MCF 10A (cell line): ENCODE measurements at regions not wholly inside any gene's neighbourhood (a gene's known extent, or its start where the extent isn't known, plus 50 kb on each side); places are given as distances from the start of the nearest gene placed in this dataset.

Source experiments
- BruUV-seq: library from RNA; stranded (reverse); fragments of 400-500 nt; replicated peaks from 2 replicates; lab custom pipeline; 2021; lab: Mats Ljungman, UMichigan
- CTCF ChIA-PET: fragments of 300-600 bp; sonication (Branson Sonifier 250); formaldehyde crosslinking; extraction: SDS; loops from one replicate; lab custom pipeline; 2021; ENCODE audit warnings: antibody characterized with exemption, inconsistent platforms; lab: Yijun Ruan, JAX
- POLR2A ChIA-PET: fragments of 300-600, 350-650 bp; sonication (Branson Sonifier 250); formaldehyde crosslinking; extraction: SDS; loops from one replicate; lab custom pipeline; 2020; ENCODE audit warnings: antibody characterized with exemption, inconsistent platforms; lab: Yijun Ruan, JAX
- DNase-seq: peaks from one replicate; pipeline ENCODE4 v3.0.0-alpha.2; 2018; ENCODE audit not compliant: unreplicated experiment
- H3K27ac Mint-ChIP-seq: one replicate; pipeline ENCODE4 v1.8.0; 2022; ENCODE audit warnings: mild to moderate bottlenecking, low read depth, mixed read lengths; ENCODE audit not compliant: unreplicated experiment
- H3K27me3 Mint-ChIP-seq: one replicate; pipeline ENCODE4 v1.8.0; 2022; ENCODE audit warnings: mixed read lengths; ENCODE audit not compliant: insufficient read depth, unreplicated experiment
- H3K36me3 Mint-ChIP-seq: one replicate; pipeline ENCODE4 v1.8.0; 2022; ENCODE audit warnings: mild to moderate bottlenecking, moderate library complexity, mixed read lengths; ENCODE audit not compliant: insufficient read depth, unreplicated experiment
- H3K4me1 Mint-ChIP-seq: one replicate; pipeline ENCODE4 v1.8.0; 2022; ENCODE audit warnings: mixed read lengths; ENCODE audit not compliant: insufficient read depth, unreplicated experiment
- H3K4me3 Mint-ChIP-seq: one replicate; pipeline ENCODE4 v1.8.0; 2022; ENCODE audit warnings: mild to moderate bottlenecking, moderate library complexity, mixed read lengths; ENCODE audit not compliant: unreplicated experiment
- H3K9me3 Mint-ChIP-seq: one replicate; pipeline ENCODE4 v1.8.0; 2022; ENCODE audit warnings: mixed read lengths; ENCODE audit not compliant: unreplicated experiment
- CTCF ChIP-seq: fragments of 200-600 bp; IDR thresholded peaks from one replicate; pipeline ENCODE4 v1.8.0; 2022; ENCODE audit warnings: antibody characterized with exemption, mild to moderate bottlenecking; ENCODE audit not compliant: unreplicated experiment
- intact Hi-C: fragments of 100-400 bp; cut with micrococcal nuclease; formaldehyde crosslinking; loops from 2 replicates; pipeline ENCODE4 v1.14.1; 2022

DNA sequence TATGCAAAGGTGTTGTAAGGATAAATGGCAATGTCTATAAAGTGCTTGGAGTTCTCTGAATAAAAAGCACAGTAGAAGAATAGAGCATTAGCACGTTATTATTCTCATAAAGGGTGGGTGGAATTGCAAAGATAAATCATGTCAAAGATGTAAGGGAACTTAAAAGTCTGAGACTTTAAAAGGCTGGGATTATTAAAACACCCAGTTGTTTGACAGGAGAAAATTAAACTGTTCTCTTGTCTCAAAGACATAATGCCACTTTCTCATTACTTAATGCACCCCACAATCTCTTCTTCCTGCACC lies 70.4 kb upstream of the PDE10A start:
- BruUV-seq, result no TSS peak
- Mint-ChIP-seq H3K9me3 (no peaks in the 10 kb centered on the region), H3K27ac (no peak overlapping the region), H3K4me1 (no peaks in the 10 kb centered on the region), H3K36me3 (no peaks in the 10 kb centered on the region), H3K27me3 (no peaks in the 10 kb centered on the region), H3K4me3 (no peak overlapping the region)
- intact Hi-C loops, result no loop called here
- ChIA-PET CTCF (interaction anchor here (1.1 to 1.2 kb wide), 2 partner anchors 21 to 117 kb away, joined by 3 to 5 read pairs; no protein-coding TSS in a partner anchor), POLR2A (no interaction called here)
- no peak for TF ChIP-seq CTCF
- DNase-seq, result no peak

DNA sequence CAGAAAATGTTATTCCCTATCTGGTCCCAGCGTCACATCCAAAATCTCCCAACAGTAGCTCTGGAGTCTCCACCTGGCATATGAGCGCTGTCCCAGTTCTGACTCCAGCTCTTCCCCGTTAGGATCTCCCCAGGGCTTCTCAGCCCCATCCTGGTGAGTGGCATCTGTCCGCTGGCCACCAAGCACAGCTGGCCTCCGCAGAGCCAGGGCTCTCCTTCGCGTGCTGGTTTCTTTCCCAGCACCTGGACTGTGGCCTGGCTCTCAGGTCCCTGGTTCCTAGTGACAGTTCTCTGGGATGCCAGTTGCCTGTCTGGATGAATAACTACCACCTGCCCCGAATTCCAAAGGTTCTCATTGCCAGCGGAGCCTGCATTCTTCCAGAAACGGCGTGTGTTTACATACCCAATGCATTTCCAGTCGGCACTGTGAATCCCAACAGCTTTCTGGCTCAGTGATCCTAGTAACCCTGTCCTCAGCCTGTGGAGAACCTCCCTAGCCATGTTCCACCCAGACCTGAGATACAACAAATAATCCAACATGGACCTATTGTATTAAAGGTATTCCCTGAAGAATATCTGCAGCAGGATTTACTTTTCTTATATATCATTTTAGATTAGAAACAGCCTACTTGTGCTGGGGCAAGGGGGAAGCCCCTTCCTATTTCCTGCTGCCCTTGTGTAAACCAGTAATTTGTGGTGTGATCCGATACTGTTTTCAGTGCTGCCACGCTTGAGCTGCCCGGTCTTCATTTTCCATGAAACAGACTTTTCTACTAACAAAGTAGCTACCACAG lies 69.9 kb upstream of the PDE10A start:
- intact Hi-C loops, result no loop called here
- DNase-seq, result no peak
- ChIA-PET POLR2A (no interaction called here), CTCF (interaction anchor here (0.7 to 1.2 kb wide), 2 partner anchors 12 to 117 kb away, joined by 3 to 5 read pairs; no protein-coding TSS in a partner anchor)
- Mint-ChIP-seq H3K36me3 (no peaks in the 10 kb centered on the region), H3K9me3 (no peaks in the 10 kb centered on the region), H3K27me3 (no peaks in the 10 kb centered on the region), H3K27ac (no peak overlapping the region), H3K4me1 (no peaks in the 10 kb centered on the region), H3K4me3 (no peak overlapping the region)
- TF ChIP-seq CTCF, result no peak
- BruUV-seq, result no TSS peak

- Mint-ChIP-seq H3K4me1 (no peaks in the 10 kb centered on the region), H3K27me3 (no peaks in the 10 kb centered on the region), H3K4me3 (no peak overlapping the region), H3K36me3 (no peaks in the 10 kb centered on the region), H3K9me3 (no peaks in the 10 kb centered on the region), H3K27ac (no peak overlapping the region)
- ChIA-PET POLR2A (no interaction called here), CTCF (interaction anchor here (0.6 to 4.0 kb wide), 34 partner anchors 10 to 709 kb away, joined by 3 to 28 read pairs (median 4); no protein-coding TSS in a partner anchor)
- TF ChIP-seq CTCF, result peak; percentile 60
- peak; percentile 54 for DNase-seq
- no TSS peak for BruUV-seq
- intact Hi-C loops, result loop anchor here (1.0 kb wide), 3 partner anchors 121 to 377 kb away; no protein-coding TSS in a partner anchor
Measured at GRCh38 chr6:165729307-165729936, 66.4 kb upstream of the PDE10A start.

- ChIA-PET POLR2A (no interaction called here), CTCF (interaction anchor here (0.6 to 4.0 kb wide), 12 partner anchors 15 to 1120 kb away, joined by 3 to 24 read pairs (median 5); no protein-coding TSS in a partner anchor)
- H3K4me1 Mint-ChIP-seq, result no peaks in the 10 kb centered on the region
- TF ChIP-seq CTCF, result no peak
- H3K4me3 Mint-ChIP-seq, result no peak overlapping the region
- no peak for DNase-seq
- no peaks in the 10 kb centered on the region for H3K27me3 Mint-ChIP-seq
- intact Hi-C loops, result no loop called here
- BruUV-seq, result no TSS peak
- no peaks in the 10 kb centered on the region for H3K9me3 Mint-ChIP-seq
- H3K36me3 Mint-ChIP-seq, result no peaks in the 10 kb centered on the region
- H3K27ac Mint-ChIP-seq, result no peak overlapping the region
Measured at GRCh38 chr6:165728216-165728615, 65.2 kb upstream of the PDE10A start.
